T-helper 2 cell (primary cell): ENCODE measurements at regions not wholly inside any gene's neighbourhood (a gene's known extent, or its start where the extent isn't known, plus 50 kb on each side); places are given as distances from the start of the nearest gene placed in this dataset.

Source experiments
- DNase-seq, 5 experiments: peaks; one replicate each; pipeline versions ENCODE4 v3.0.0 to v3.0.0-alpha.2; 2012 to 2022

- DNase-seq: no peak
Observed at GRCh38 chr2:234691968-234692955, 195.4 kb upstream of the ARL4C start.

DNA sequence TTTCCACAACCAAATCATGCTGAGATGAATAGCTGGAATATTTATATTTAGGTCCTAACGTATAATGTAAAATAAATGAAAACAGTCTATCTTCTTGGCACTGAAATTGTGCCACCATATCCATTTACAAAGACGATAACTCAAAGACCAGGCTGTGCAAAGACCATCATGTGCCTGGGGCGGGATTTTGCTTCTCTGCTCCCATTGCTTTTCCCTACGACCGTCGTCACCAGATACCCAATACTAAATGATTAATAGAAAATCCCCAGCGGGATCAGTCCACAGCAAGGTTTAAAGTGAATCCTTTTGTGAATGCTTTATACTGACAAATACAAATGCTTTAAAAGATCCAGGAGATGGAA, 194.3 kb upstream of the ARL4C start:
- DNase-seq: no peak

DNA sequence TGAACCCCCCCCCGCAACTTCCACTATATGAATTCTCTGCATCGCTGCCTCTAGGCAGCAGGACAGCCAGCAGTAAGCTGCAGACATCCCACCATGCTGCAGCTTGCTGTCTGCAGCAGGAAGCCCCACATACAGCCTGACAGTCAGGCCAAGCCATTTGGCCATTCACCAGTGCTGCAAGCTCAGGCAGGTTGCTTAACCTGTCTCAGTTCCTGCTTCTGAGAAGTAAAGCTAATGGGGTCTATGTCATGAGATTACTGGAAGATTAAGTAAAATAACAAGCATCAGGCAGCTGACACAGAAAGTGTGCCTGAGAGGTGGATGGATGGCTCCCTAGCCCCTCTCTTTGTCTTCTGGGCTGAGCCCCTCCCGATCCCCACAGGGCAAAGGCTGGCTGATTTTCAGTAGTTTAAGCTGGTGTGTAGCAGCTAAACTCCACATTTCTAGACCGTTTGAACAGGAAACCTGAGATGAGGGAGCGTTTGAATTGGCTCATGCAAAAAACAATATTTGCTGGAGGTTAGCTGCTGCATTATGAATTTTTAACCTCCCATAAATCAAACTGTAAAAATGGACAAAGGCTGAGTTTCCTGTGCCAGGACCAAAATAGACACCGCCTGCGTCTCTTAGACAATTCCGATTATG, 193.8 kb upstream of the ARL4C start:
- DNase-seq: no peak

- no peak for DNase-seq
Observed at GRCh38 chr2:234689911-234690379, 193.1 kb upstream of the ARL4C start.

DNA sequence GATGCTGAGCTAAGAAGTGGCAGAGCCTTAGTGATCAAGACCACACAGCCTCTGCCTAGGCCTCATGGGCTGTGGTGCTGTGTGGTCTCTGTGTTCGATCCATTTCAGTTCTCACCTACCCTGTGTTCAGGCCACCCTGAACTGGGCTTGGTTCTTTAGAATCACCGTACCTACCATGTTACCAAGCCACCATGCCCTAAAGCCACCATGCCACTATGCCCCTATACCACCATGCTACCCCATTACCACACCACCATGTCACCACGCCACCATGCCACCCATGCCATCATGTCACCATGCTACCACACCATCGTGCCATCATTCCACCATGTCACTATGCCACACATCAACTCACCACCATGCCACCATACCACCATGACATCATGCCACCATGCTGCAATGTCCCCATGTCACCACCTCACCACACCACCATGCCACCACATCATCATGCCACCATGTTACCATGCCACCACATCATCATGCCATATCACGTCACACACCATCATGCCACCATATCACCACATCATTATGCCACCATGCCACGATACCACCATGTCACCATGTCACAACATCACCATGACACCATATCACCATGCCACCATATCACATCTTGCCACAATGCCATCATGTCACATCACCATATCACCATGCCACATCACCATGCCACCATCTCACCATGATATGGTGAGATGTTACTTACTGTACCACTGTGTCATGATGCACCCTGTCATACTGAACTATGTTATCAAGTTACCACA, 191.0 kb upstream of the ARL4C start:
- no peak for DNase-seq

- DNase-seq: no peak
Observed at GRCh38 chr2:234686088-234686890, 189.4 kb upstream of the ARL4C start.

DNA sequence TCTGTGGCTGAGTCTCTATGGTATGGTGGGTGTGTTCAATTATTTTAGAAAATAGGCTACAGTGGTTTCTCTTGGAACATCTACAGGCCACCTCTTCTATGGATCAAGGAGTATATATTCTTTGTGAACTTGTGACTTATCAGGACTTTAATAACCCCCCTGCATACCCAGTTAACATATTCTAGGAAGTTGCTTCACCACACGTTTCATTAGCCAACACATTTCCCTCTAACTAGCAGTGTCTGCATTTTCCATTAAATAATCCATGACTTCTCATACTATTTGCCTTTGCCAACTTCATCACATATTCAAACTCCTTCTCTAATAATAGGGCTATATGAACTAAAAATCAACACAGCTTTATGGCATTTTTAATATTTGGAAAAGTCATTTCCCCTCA, 187.6 kb upstream of the ARL4C start:
- DNase-seq: no peak

GRCh38 chr2:234683950-234684349, 187.1 kb upstream of the ARL4C start:
- DNase-seq: no peak

DNA sequence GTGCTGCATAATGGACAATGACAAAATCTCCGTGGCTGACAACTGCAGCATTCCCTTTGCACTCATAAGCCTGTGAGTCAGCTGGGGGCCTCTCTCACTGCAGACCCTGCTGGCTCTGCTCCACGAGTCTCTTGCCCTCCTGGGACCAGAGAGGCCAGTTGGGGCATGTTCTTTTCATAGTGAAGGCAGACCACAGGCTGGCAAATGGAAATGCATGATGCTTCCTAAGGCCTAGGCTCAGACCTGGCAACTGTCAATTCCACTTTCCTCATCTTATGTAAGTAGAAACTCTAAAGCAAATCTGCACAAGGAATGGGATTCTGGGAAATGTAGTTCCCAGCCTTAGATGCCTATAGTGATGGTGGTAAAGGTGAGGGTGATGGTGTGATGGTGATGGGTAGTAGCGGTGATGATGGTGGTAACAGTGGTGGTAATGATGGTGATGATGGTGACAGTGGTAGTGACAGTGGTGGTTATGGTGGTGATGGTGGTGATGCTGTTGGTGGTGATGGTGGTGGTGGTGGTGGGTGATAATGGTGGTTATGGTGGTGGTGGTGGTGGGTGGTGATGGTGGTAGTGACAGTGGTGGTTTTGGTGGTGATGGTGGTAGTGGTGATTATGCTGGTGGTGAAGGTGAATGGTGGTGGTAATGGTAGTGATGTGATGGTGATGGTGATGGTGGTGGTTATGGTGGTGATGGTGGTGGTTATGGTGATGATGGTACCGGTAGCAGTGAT, 185.8 kb upstream of the ARL4C start:
- DNase-seq: no peak

- DNase-seq: no peak
Observed at GRCh38 chr2:234680688-234681619, 184.1 kb upstream of the ARL4C start.

DNA sequence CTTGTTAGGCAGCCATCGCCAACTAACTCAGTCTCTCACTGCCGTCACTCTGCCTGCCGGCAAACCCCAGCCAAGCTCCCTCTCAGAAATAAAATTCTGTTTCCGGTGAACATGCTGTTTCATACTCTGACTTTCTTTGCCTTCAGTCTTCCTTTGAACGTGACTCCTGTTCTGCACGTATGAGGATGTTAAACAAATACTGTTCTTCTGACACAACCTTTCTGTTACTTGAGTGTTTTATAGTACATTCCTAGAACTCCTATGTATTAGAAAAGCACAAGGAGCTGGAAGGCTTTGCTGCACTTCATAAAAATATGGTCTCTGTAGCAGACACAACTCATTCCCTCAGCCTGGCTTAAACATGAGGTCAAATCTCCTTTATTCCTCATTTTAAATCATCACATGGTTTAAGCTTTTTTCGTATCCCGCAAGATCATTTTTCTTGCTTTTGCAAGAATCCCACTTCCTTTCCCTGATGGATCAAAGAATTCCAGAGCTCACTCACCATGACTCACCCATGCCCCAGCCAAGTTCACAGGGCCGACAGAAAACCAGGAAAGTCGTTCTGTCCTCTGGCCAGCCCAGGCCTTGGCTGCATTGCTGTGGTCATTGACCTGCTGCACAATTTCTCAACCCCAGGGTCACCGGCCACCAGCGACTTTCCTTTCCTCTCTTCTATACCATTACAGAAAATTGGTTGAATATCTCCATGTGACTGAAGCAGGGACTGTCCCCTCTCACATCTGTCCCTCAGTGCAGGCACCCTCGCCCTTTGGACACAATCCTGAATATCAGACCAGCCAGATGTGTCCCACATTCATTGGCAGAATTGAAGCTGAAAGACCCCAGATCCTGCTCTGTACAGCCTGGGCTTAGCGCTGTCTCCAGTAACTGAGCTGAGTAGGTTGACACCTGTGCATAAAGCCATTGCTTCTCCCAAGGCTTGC, 183.1 kb upstream of the ARL4C start:
- no peak for DNase-seq

- no peak for DNase-seq
Observed at GRCh38 chr2:234679301-234679740, 182.4 kb upstream of the ARL4C start.

GRCh38 chr2:234678711-234679110, 181.8 kb upstream of the ARL4C start:
- DNase-seq: no peak

GRCh38 chr2:234677758-234678538, 181.1 kb upstream of the ARL4C start:
- no peak for DNase-seq

GRCh38 chr2:234676783-234677450, 180.0 kb upstream of the ARL4C start:
- DNase-seq: no peak

DNA sequence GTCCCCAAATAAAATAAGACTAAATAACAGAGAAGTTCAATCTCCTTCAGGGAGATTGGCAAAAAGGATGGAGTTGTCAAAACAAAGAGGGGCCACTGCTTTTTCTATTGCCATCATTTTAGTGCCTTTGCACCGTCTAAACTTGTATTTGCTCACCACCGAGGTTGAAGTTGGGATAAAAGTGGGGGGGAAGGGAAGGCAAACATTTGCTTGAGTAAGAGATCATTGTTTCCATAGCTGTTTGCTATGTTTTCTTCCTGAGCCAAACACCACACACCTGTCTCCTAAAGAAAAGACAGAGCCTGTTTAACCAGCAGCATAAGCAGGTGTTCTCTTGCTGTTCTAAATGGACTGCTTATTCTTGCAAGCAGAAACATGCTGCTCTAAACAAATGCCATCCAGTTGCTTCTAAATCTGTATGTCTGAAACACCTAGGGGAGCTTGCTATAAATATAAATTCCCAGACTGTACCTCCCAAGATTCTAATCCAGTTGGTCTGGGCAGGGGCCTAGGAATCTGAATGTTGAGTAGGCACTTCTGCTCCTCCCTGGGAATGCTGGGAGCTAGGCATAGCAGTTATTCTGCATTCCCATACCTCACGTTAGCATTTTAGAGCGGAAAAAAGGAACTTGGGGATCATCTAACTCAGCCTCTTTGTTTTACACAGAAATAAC, 179.4 kb upstream of the ARL4C start:
- no peak for DNase-seq

DNA sequence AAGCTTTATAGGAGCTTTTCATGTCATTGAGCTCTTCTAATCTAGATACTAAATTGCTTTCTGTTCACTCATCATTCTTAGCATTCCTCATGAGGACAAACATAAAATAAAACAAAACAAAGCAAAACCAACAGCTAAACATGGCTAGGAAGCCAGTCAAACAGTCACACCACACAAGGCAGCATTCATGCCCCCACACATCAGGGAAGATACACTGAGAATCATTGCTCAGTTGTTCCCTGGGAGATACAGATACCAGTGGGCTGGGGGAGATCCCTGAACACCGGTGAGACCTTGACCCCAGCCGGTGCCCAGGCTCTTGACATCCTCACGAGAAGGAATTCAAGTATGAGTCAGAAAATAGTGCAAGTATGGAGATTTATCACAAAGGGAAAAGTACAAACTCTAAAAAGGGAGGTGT, 177.9 kb upstream of the ARL4C start:
- no peak for DNase-seq
